ENCODE measurements at regions not wholly inside any gene's neighbourhood (a gene's known extent, or its start where the extent isn't known, plus 50 kb on each side); places are given as distances from the start of the nearest gene placed in this dataset.

DNA sequence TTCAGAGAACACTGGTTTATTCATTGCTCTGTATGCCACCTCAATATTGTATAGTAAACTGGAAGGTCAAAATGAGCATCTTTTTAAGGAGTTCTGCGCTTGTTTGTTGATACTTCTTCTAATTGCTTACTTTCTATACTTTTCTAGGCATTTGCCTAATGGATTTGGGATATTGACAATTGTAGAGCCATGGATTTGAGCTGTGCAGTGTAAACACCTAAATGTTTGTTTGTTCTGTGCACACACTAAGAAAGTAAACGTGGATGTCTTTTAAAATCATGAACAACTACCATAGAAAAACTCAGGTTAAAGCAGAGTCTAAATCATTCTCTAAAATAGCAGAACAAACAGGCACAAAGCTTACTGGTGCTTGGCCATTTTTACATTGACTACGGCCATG lies 436.6 kb upstream of the GBE1 start:
- TF ChIP-seq CTCF (IDR thresholded peaks at IDR 0.05), result no peak
- intact Hi-C loops (cut with DNase I), result no loop called here
- Histone ChIP-seq H3K27ac (no peak overlapping the region), H3K4me3 (no peak overlapping the region), H3K4me1 (no peaks in the 10 kb centered on the region), H3K9me3 (no peaks in the 10 kb centered on the region), H3K36me3 (no peaks in the 10 kb centered on the region), H3K27me3 (ENCODE audit: low read depth) (no peaks in the 10 kb centered on the region)
- DNase-seq (no peak), ATAC-seq (no peak)

DNA sequence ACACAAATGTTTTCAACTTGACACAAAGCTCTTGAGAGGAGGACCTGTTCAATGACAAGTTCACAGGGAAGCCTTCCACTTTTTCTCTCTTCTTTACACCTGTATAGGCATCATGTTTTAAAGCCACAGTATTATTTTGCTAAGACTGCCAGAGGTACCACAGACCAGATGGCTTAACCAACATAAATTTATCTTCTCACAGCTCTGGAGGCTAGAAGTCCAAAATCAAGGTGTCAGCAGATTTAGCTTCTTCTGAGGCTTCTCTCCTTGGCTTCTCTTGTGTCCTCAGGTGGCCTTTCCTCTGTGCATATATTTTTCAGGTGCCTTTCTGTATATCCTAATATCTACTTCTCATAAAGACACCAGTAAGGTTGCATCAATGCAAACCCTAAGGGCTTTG lies 435.2 kb upstream of the GBE1 start:
- no peak overlapping the region for H3K27ac ChIP-seq

DNA sequence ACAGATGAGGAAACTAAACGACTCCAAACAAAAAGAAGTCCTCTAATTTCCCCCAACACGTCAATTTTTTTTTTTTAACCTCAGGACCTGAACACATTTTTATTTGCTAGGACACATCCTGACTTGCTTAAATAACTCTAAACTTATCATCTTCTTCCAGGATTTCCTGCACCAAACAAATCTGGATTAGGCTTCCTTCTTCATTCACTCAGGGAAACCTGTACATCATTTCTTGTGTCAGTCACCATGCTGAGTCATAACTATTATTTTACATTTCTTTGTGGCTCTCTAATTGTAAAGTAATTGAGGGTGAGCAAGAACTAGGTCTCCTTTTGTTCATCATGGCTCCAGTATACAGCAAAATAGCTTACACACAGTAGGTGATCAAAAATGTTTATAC lies 433.4 kb upstream of the GBE1 start:
- TF ChIP-seq CTCF (IDR thresholded peaks at IDR 0.05), result no peak
- ATAC-seq, result no peak
- Histone ChIP-seq H3K9me3 (no peaks in the 10 kb centered on the region), H3K27ac (no peak overlapping the region), H3K36me3 (no peaks in the 10 kb centered on the region), H3K4me3 (no peak overlapping the region), H3K4me1 (no peaks in the 10 kb centered on the region), H3K27me3 (ENCODE audit: low read depth) (no peaks in the 10 kb centered on the region)
- intact Hi-C loops (cut with DNase I), result no loop called here
- no peak for DNase-seq

More for the DNA sequence above, 435.2 kb upstream of the GBE1 start:
- Histone ChIP-seq H3K9me3 (no peaks in the 10 kb centered on the region), H3K36me3 (no peaks in the 10 kb centered on the region), H3K27me3 (ENCODE audit: low read depth) (no peaks in the 10 kb centered on the region), H3K4me3 (no peak overlapping the region), H3K4me1 (no peaks in the 10 kb centered on the region)
- DNase-seq, result no peak
- no peak for ATAC-seq
- TF ChIP-seq CTCF (IDR thresholded peaks at IDR 0.05), result no peak
- intact Hi-C loops (cut with DNase I), result no loop called here

DNA sequence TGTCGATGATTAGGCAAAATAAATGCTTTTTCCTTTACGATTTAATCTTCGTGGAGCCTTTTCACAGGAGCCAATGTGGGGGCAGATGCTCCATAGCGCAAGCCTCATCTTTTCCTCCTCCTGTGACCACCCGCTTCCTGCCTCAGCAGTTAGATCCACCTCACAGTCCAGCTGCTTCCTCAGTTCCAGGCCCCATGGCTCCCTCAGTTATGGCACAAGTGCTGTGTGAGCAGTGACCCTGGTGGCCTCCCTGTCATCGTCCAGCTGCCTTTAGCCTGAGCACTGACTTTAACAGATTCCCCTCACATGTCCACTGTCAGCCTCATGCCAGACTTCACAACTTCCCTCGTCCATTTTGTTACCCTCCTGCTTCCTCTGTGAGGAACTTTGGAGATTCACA lies 424.6 kb upstream of the GBE1 start:
- Histone ChIP-seq H3K4me3 (no peak overlapping the region), H3K4me1 (no peaks in the 10 kb centered on the region), H3K9me3 (no peaks in the 10 kb centered on the region), H3K36me3 (no peaks in the 10 kb centered on the region), H3K27ac (no peak overlapping the region), H3K27me3 (ENCODE audit: low read depth) (no peaks in the 10 kb centered on the region)
- TF ChIP-seq CTCF (IDR thresholded peaks at IDR 0.05), result no peak
- DNase-seq (no peak), ATAC-seq (peak in 1 of 2 donors; percentile 29)
- intact Hi-C loops (cut with DNase I), result no loop called here

GRCh38 chr3:82179291-82179690 lies 417.8 kb upstream of the GBE1 start:
- Histone ChIP-seq H3K9me3 (no peaks in the 10 kb centered on the region), H3K4me1 (no peaks in the 10 kb centered on the region), H3K27me3 (ENCODE audit: low read depth) (no peaks in the 10 kb centered on the region), H3K27ac (no peak overlapping the region), H3K36me3 (no peaks in the 10 kb centered on the region), H3K4me3 (no peak overlapping the region)
- DNase-seq (no peak), ATAC-seq (no peak)
- intact Hi-C loops (cut with DNase I), result no loop called here
- TF ChIP-seq CTCF (IDR thresholded peaks at IDR 0.05), result no peak

DNA sequence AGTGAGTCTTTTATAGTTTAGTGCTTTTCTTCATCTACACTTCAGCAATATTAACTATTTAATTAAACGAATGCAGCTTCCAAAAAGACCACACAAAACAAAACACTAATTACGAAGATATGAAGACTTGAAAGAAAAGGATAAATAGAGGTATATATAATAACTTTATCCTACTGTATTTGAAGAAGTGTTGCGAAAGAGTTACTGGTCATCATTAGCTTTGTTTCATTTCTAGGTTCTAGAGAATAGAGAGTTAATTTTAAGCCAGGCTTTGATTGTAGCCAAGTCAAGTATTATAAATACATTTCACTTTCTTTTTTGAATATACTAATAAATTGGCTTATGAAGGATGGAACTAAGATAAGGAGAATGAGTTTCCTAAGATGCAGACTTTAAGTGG lies 416.8 kb upstream of the GBE1 start:
- Histone ChIP-seq H3K4me3 (no peak overlapping the region), H3K27me3 (ENCODE audit: low read depth) (no peaks in the 10 kb centered on the region), H3K9me3 (no peaks in the 10 kb centered on the region), H3K27ac (no peak overlapping the region), H3K36me3 (no peaks in the 10 kb centered on the region), H3K4me1 (no peaks in the 10 kb centered on the region)
- no peak for TF ChIP-seq CTCF (IDR thresholded peaks at IDR 0.05)
- ATAC-seq (no peak), DNase-seq (no peak)
- intact Hi-C loops (cut with DNase I), result no loop called here
